Stomach (tissue), 4 donors: ENCODE measurements at regions not wholly inside any gene's neighbourhood (a gene's known extent, or its start where the extent isn't known, plus 50 kb on each side); places are given as distances from the start of the nearest gene placed in this dataset.

ENCODE experiments used
- CTCF ChIP-seq, 7 experiments: fragments of 450-650 bp in 4 of 7; fragments of 200-600 bp in 3 of 7; sonication (generic) in 3 of 7; IDR thresholded peaks; one replicate each; pipeline ENCODE4 v1.5.1; 2016 to 2019; ENCODE audit warnings: antibody characterized with exemption in 7 of 7, control low read depth in 2 of 7, mild to moderate bottlenecking in 1 of 7
- POLR2A ChIP-seq, 4 donors: fragments of 450-650 bp; IDR thresholded peaks; one replicate each; pipeline ENCODE4 v1.6.1; 2016; ENCODE audit warnings: antibody characterized with exemption in 4 of 4, control low read depth in 2 of 4, mild to moderate bottlenecking in 1 of 4, moderate library complexity in 1 of 4

- TF ChIP-seq CTCF (IDR thresholded peaks at IDR 0.05) (no peak), POLR2A (IDR thresholded peaks at IDR 0.05) (no peak)
Measured at GRCh38 chr5:174529925-174530681, 194.3 kb upstream of the MSX2 start.
